ENCODE measurements at regions not wholly inside any gene's neighbourhood (a gene's known extent, or its start where the extent isn't known, plus 50 kb on each side); places are given as distances from the start of the nearest gene placed in this dataset.

GRCh38 chr7:91474074-91474473 lies 209.8 kb downstream of the FZD1 start:
- TF ChIP-seq CTCF (conservative IDR thresholded peaks at IDR 0.05; ENCODE audit: low read depth, low read length), result no peak
- TF ChIP-seq EZH2 (IDR thresholded peaks at IDR 0.05; ENCODE audit: borderline replicate concordance, low read depth, low read length, poor library complexity, severe bottlenecking), result no peak

Measured in A673 (cell line).